ENCODE measurements at regions not wholly inside any gene's neighbourhood (a gene's known extent, or its start where the extent isn't known, plus 50 kb on each side); places are given as distances from the start of the nearest gene placed in this dataset.
A peak's percentile ranks its signal among the peaks of the same experiment; 100 is the strongest.

DNA sequence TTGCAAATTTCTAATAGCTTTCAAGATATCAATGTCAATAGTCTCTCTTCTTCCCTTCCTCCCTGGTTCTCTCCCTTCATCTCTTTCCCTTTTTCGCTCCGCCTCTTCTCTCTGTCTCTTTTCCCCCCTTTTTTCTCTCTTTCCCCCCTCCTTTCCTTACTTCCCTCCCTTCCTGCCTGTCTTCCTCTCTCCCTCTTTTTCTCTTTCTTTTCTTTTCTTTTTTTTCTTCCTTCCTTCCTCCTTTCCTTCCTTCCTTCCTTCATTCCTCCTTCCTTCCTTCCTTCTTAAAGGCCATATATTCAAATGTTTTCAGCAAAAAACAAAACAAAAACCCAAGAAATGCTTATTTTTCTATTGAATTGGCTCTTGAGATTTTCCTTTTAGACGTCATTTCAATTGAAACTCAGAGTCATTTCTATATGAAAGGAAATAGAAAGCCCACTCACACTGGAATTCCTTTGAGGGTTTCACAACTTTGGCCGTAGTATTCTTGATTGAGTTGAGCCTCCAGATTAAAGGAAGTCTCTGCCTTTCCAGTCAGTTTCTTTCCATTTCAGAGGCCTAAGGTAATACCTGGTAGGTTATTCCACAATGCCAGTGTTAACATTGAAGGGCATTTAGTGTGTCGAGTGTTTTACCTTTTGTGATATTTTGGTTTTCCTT lies 551.5 kb downstream of the LMO4 start:
- H3K4me3 ChIP-seq (ENCODE audit: control insufficient read depth, low read depth, low read length): no peak overlapping the region
- DNase-seq (ENCODE audit: low read depth): peak; percentile 62
- TF ChIP-seq, protein P1, sequence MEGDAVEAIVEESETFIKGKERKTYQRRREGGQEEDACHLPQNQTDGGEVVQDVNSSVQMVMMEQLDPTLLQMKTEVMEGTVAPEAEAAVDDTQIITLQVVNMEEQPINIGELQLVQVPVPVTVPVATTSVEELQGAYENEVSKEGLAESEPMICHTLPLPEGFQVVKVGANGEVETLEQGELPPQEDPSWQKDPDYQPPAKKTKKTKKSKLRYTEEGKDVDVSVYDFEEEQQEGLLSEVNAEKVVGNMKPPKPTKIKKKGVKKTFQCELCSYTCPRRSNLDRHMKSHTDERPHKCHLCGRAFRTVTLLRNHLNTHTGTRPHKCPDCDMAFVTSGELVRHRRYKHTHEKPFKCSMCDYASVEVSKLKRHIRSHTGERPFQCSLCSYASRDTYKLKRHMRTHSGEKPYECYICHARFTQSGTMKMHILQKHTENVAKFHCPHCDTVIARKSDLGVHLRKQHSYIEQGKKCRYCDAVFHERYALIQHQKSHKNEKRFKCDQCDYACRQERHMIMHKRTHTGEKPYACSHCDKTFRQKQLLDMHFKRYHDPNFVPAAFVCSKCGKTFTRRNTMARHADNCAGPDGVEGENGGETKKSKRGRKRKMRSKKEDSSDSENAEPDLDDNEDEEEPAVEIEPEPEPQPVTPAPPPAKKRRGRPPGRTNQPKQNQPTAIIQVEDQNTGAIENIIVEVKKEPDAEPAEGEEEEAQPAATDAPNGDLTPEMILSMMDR (conservative IDR thresholded peaks at IDR 0.05; ENCODE audit: control insufficient read depth, insufficient read depth, low read depth, low read length): no peak

GRCh38 chr1:87880764-87881163 lies 552.1 kb downstream of the LMO4 start:
- H3K4me3 ChIP-seq (ENCODE audit: control insufficient read depth, low read depth, low read length): no peak overlapping the region
- TF ChIP-seq, protein P1 (conservative IDR thresholded peaks at IDR 0.05; ENCODE audit: control insufficient read depth, insufficient read depth, low read depth, low read length): no peak
- DNase-seq (ENCODE audit: low read depth): no peak

DNA sequence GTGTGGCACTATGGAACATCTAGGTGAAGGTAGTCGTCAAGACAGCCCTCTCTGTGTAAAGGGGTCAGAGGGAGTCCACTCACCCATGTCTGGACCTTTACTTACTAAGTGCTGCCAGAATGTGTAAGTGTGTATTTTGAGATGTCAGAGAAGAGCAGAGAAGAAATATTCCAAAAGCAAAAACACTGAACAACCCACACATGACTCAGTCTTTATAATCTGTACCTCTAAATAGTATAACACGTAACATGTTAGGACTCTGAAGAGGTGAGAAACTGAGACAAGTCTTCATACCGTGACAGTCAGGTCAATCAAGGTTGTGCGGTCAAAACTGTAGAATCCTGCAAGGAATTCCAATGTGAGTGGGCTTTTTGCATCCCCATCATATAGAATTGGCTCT lies 555.2 kb downstream of the LMO4 start:
- TF ChIP-seq, protein P1 (conservative IDR thresholded peaks at IDR 0.05; ENCODE audit: control insufficient read depth, insufficient read depth, low read depth, low read length): no peak
- no peak for DNase-seq (ENCODE audit: low read depth)
- H3K4me3 ChIP-seq (ENCODE audit: control insufficient read depth, low read depth, low read length): no peak overlapping the region

- H3K4me3 ChIP-seq (ENCODE audit: control insufficient read depth, low read depth, low read length): no peak overlapping the region
- no peak for DNase-seq (ENCODE audit: low read depth)
- TF ChIP-seq, protein P1 (conservative IDR thresholded peaks at IDR 0.05; ENCODE audit: control insufficient read depth, insufficient read depth, low read depth, low read length): no peak
Measured at GRCh38 chr1:87884581-87884980, 555.9 kb downstream of the LMO4 start.

DNA sequence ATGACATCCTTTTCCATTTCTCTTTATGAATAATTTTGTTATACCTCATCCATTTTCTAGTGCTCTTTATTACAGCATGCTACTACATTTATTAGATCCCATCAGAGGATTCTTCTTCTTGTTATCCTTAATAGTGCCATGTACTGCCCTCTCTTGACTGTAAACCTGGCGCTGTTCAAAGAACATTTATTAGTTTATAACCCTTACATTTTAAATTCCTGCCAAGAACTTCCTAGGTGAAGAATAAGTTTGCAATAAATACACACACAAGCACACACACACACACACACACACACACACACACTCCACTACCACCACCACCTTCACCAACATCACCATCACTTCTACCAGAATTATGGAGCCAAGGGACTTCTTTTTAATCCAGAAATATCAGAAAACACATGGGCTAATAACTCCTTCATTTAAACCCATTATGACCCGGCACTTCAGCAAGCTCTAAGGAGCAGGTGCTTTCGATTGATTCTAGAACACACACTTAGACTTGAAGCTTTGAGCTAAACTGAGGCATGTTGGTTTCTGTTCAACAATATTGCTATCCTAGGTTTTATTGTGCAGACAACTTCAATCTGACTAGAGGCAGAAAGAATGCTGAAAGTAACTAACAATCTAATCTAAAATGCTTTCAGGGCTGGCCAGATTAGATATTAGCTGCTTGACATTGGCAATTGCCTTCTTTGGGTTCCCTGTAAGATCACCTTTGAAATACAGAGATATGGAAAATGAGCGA lies 556.8 kb downstream of the LMO4 start:
- no peak for DNase-seq (ENCODE audit: low read depth)
- no peak overlapping the region for H3K4me3 ChIP-seq (ENCODE audit: control insufficient read depth, low read depth, low read length)
- TF ChIP-seq, protein P1 (conservative IDR thresholded peaks at IDR 0.05; ENCODE audit: control insufficient read depth, insufficient read depth, low read depth, low read length): no peak

DNA sequence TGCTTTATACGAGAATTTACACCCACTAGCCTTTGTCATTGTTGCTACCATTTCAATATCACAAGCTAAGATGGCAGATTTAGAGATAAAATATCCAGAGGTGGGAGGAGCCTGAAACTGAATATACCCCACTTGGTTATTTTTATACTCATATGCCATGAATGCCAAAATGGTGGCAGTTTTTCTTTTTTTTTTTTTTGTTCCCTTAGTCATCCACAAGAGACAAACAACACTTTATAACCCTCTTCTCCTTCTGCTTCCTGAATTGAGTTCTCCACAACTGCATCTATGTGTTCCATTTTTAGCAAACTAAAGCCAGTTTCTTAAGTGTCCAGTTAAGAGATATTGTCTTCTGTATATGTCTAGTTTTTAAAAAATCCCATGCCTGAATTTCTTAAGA lies 558.4 kb downstream of the LMO4 start:
- DNase-seq (ENCODE audit: low read depth): no peak
- no peak overlapping the region for H3K4me3 ChIP-seq (ENCODE audit: control insufficient read depth, low read depth, low read length)
- TF ChIP-seq, protein P1 (conservative IDR thresholded peaks at IDR 0.05; ENCODE audit: control insufficient read depth, insufficient read depth, low read depth, low read length): no peak

Data from fibroblast of mammary gland (primary cell).